ENCODE measurements at regions not wholly inside any gene's neighbourhood (a gene's known extent, or its start where the extent isn't known, plus 50 kb on each side); places are given as distances from the start of the nearest gene placed in this dataset.

- Histone ChIP-seq H3K4me1 (replicated peaks) (no peaks in the 10 kb centered on the region), H3K36me3 (no peaks in the 10 kb centered on the region), H3K27me3 (replicated peaks) (no peaks in the 10 kb centered on the region; the same call in 1 of the 2 replicates), H3K27ac (no peak overlapping the region), H3K9me3 (replicated peaks) (no peaks in the 10 kb centered on the region), H3K4me3 (no peak overlapping the region)
- no peak for DNase-seq (ENCODE audit: low read depth in 1 of 2, low spot score in 2 of 2)
Measured at GRCh38 chr7:18341756-18342155, 153.8 kb upstream of the HDAC9 start.

- no peaks in the 10 kb centered on the region for H3K9me3 ChIP-seq (replicated peaks)
- no peaks in the 10 kb centered on the region for H3K36me3 ChIP-seq
- H3K27ac ChIP-seq, result no peak overlapping the region
- H3K27me3 ChIP-seq (replicated peaks), result no peaks in the 10 kb centered on the region; the same call in 1 of the 2 replicates
- H3K4me1 ChIP-seq (replicated peaks), result no peaks in the 10 kb centered on the region
- DNase-seq (ENCODE audit: low read depth in 1 of 2, low spot score in 2 of 2), result no peak
- no peak overlapping the region for H3K4me3 ChIP-seq
Measured at GRCh38 chr7:18343047-18343446, 152.5 kb upstream of the HDAC9 start.

GRCh38 chr7:18344536-18344935 lies 151.0 kb upstream of the HDAC9 start:
- H3K36me3 ChIP-seq, result no peaks in the 10 kb centered on the region

GRCh38 chr7:18345641-18346234 lies 149.8 kb upstream of the HDAC9 start:
- DNase-seq (ENCODE audit: low read depth in 1 of 2, low spot score in 2 of 2), result peak in 1 of 2 experiments; percentile 60
- no peak overlapping the region for H3K27ac ChIP-seq
- H3K4me1 ChIP-seq (replicated peaks), result no peaks in the 10 kb centered on the region
- H3K27me3 ChIP-seq (replicated peaks), result no peaks in the 10 kb centered on the region; the same call in 1 of the 2 replicates
- H3K4me3 ChIP-seq, result no peak overlapping the region
- H3K36me3 ChIP-seq, result no peaks in the 10 kb centered on the region
- H3K9me3 ChIP-seq (replicated peaks), result no peaks in the 10 kb centered on the region

More at GRCh38 chr7:18344536-18344935, 151.0 kb upstream of the HDAC9 start:
- Histone ChIP-seq H3K4me1 (replicated peaks) (no peaks in the 10 kb centered on the region), H3K27ac (no peak overlapping the region), H3K4me3 (no peak overlapping the region), H3K9me3 (replicated peaks) (no peaks in the 10 kb centered on the region), H3K27me3 (replicated peaks) (no peaks in the 10 kb centered on the region; the same call in 1 of the 2 replicates)
- DNase-seq (ENCODE audit: low read depth in 1 of 2, low spot score in 2 of 2), result no peak

DNA sequence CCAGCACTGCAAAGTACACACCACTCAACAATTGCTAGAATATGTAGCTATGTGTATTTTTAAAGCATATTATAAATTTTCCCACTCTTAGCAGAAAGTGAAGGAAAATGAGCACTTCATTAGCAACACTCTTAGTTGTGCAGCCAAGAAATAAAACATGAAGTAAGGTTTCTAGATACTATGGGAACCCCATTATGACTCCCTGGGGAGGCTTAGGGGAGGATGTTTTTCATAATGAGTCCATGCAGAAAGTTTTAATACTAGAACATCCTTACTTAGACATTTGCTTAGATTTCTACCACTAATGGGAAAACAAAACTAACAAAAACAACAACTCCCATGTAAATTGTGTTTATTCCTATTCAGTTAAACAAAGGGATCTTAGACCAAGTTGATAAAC lies 148.4 kb upstream of the HDAC9 start:
- H3K27ac ChIP-seq, result no peak overlapping the region
- no peaks in the 10 kb centered on the region; the same call in 1 of the 2 replicates for H3K27me3 ChIP-seq (replicated peaks)
- H3K9me3 ChIP-seq (replicated peaks), result no peaks in the 10 kb centered on the region
- H3K4me3 ChIP-seq, result no peak overlapping the region
- H3K36me3 ChIP-seq, result no peaks in the 10 kb centered on the region
- H3K4me1 ChIP-seq (replicated peaks), result no peaks in the 10 kb centered on the region
- no peak for DNase-seq (ENCODE audit: low read depth in 1 of 2, low spot score in 2 of 2)

DNA sequence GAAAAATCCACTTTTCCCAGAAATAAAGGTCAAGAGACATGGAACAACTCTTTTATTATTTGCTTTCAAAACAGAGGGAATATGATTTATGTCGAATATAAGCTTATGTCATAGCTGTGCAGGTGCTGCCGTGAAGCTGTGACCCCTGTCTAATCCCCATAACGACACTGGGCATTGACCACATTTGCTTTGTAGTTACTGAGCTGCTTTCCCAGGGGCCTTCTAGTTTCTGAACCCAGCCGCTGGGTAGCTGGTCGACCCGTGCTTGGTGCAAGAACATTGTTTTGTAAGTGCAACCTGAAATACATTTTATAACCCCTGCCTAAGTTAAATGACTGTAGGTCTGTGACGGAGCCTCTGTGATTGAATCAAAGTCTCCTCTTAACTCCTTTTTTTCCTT lies 144.9 kb upstream of the HDAC9 start:
- H3K27ac ChIP-seq, result no peak overlapping the region
- H3K27me3 ChIP-seq (replicated peaks), result no peaks in the 10 kb centered on the region; the same call in 1 of the 2 replicates
- no peaks in the 10 kb centered on the region for H3K9me3 ChIP-seq (replicated peaks)
- DNase-seq (ENCODE audit: low read depth in 1 of 2, low spot score in 2 of 2), result no peak
- no peaks in the 10 kb centered on the region for H3K36me3 ChIP-seq
- no peak overlapping the region for H3K4me3 ChIP-seq
- H3K4me1 ChIP-seq (replicated peaks), result peaks cover 17% of the 10 kb centered on the region

DNA sequence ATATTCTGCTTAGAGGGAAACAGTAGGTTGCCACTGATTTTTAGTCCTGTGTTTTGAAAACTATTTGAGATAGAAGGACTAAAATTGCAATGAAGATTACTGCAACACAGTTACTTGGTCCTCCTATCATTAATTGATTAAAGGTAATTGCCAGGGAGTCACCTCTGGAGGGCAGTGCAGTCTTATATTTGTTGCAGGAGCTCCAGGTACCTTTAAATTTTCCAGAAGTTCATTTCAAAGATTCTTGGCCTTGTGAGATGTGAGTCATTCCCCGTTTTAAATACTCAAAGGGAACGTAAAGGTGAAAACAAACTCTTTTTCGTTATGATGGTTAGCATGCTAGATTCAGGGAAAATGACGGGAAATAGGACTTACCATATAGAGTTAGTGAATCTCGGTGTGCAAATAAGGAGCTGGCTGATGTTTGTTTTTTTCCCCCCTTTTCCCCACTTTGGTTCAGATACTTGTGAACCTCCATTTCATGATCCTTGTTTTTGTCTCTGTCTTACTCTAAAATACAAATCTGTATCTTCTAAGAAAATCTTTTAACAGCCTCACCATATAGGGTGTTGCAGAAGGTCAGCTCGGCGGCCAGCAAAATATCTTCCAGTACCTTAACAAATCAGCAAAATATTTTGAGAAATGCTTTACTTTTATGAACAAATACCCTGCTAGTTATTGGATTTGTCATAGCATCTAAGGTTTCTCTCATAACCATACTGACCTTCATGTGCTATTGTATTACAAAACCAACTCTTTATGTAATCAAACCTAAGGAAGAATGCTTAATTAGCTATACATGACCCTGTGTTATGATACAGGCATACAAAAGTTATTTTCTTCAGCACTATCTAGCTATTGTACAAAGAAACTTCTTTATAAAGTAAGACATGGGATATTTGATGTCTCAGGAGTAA lies 143.0 kb upstream of the HDAC9 start:
- H3K4me3 ChIP-seq, result no peak overlapping the region
- H3K27ac ChIP-seq, result no peak overlapping the region
- no peaks in the 10 kb centered on the region for H3K27me3 ChIP-seq (replicated peaks)
- DNase-seq (ENCODE audit: low read depth in 1 of 2, low spot score in 2 of 2), result peak; percentile 67 to 69
- H3K9me3 ChIP-seq (replicated peaks), result no peaks in the 10 kb centered on the region
- no peaks in the 10 kb centered on the region for H3K36me3 ChIP-seq
- peaks cover 20% of the 10 kb centered on the region for H3K4me1 ChIP-seq (replicated peaks)

- Histone ChIP-seq H3K27me3 (replicated peaks) (no peaks in the 10 kb centered on the region), H3K4me1 (replicated peaks) (peaks cover 20% of the 10 kb centered on the region), H3K36me3 (no peaks in the 10 kb centered on the region), H3K9me3 (replicated peaks) (no peaks in the 10 kb centered on the region), H3K27ac (no peak overlapping the region), H3K4me3 (no peak overlapping the region)
- no peak for DNase-seq (ENCODE audit: low read depth in 1 of 2, low spot score in 2 of 2)
Measured at GRCh38 chr7:18353339-18353738, 142.2 kb upstream of the HDAC9 start.

DNA sequence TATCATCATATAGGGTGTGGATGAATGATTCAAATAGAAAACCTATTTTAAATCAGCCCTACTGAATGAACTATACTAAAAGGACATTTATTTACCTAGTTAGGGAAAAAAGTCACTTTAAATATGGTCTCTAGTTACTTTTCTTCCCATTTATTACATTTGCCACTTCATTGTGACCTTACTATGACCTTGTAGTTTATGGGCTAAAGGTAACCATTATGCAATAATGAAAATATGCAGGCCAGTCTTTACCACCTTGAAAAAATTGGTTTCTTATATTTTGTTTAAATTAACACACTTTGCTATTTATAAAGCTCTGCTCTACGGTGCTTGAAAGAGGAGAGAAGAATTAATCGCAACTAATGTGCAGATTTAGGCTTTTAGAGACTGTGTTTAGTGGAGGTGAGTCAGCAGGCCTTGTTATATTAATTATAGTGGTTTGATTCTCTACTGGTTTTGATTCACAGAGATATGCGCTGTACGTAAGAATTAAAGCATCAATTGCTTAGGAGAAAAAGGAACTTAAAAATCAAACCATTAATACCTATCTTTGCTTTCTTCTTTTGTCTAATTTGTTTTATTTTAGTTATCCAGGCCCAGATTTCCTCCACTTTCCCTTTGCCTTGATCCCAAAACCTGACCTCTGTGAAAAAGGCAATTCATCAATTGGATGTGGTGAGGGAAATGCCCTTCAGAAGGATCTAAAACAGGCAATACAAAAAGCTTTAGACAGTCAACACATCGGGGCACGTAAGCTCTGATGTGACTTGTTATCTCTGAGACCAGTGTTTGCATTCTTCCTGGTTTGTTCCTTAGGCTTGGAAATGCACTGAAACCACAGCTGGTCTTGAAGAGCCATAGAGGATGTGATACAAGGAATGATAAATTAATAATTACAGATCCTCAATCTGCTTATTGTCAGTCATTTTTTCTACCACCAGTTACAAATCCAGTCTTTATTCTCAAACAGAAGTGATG lies 141.2 kb upstream of the HDAC9 start:
- Histone ChIP-seq H3K36me3 (no peaks in the 10 kb centered on the region), H3K4me3 (no peak overlapping the region), H3K27me3 (replicated peaks) (no peaks in the 10 kb centered on the region), H3K4me1 (replicated peaks) (peaks cover 20% of the 10 kb centered on the region), H3K9me3 (replicated peaks) (no peaks in the 10 kb centered on the region), H3K27ac (no peak overlapping the region)
- no peak for DNase-seq (ENCODE audit: low read depth in 1 of 2, low spot score in 2 of 2)

GRCh38 chr7:18356191-18356645 lies 139.3 kb upstream of the HDAC9 start:
- H3K27me3 ChIP-seq (replicated peaks), result no peaks in the 10 kb centered on the region
- peaks cover 20% of the 10 kb centered on the region for H3K4me1 ChIP-seq (replicated peaks)
- peak overlapping the region; percentile 37 for H3K27ac ChIP-seq
- no peak overlapping the region for H3K4me3 ChIP-seq
- H3K36me3 ChIP-seq, result no peaks in the 10 kb centered on the region
- DNase-seq (ENCODE audit: low read depth in 1 of 2, low spot score in 2 of 2), result peak in 1 of 2 experiments; percentile 76
- H3K9me3 ChIP-seq (replicated peaks), result no peaks in the 10 kb centered on the region

DNA sequence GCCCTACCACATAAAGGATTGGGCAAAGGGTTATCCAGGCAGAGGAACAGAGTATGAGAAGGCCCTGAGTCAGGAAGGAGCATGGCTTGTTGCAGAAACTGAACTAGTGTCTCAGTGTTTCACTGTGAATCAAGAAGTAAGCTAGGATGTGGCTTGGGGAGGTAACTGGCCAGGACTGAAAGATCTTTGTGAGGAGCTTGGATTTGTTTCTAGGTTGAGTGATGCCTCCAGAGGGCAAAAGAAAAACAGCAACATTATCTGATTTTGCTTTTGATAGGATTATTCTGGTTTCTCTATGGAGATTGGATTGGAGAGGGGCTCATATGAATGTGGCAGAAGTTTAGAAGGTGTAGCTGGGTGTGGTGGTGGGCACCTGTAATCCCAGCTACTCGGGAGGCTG lies 137.9 kb upstream of the HDAC9 start:
- no peak overlapping the region for H3K27ac ChIP-seq
- no peaks in the 10 kb centered on the region for H3K36me3 ChIP-seq
- H3K27me3 ChIP-seq (replicated peaks), result no peaks in the 10 kb centered on the region
- H3K9me3 ChIP-seq (replicated peaks), result no peaks in the 10 kb centered on the region
- H3K4me1 ChIP-seq (replicated peaks), result peaks cover 17% of the 10 kb centered on the region
- H3K4me3 ChIP-seq, result no peak overlapping the region
- peak in 1 of 2 experiments; percentile 29 for DNase-seq (ENCODE audit: low read depth in 1 of 2, low spot score in 2 of 2)

DNA sequence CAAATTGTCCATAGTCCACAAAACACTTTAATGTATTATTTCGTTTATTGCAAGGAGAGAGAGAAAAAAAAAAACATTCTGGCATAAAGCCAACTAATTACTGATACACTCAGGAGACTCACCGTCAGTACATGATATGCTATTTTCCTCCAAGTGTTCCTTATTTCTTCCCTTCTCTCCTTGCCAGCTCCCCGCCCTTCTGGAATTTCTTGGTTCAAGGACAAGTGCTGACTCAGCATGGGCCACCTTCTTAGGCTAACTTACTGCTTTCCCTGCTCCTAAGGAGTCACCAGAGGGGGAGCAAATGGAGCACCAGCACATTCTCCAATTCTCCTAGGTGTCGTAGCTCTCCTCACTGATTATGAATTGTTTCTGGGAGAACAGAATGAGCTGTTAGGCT lies 133.8 kb upstream of the HDAC9 start:
- no peak overlapping the region for H3K4me3 ChIP-seq
- no peaks in the 10 kb centered on the region for H3K27me3 ChIP-seq (replicated peaks)
- DNase-seq (ENCODE audit: low read depth in 1 of 2, low spot score in 2 of 2), result no peak

GRCh38 chr7:18363751-18364380 lies 131.7 kb upstream of the HDAC9 start:
- H3K4me3 ChIP-seq, result no peak overlapping the region
- DNase-seq (ENCODE audit: low read depth in 1 of 2, low spot score in 2 of 2), result no peak
- H3K4me1 ChIP-seq (replicated peaks), result no peaks in the 10 kb centered on the region
- H3K9me3 ChIP-seq (replicated peaks), result no peaks in the 10 kb centered on the region
- no peak overlapping the region for H3K27ac ChIP-seq
- no peaks in the 10 kb centered on the region for H3K27me3 ChIP-seq (replicated peaks)
- H3K36me3 ChIP-seq, result no peaks in the 10 kb centered on the region

More for the DNA sequence above, 133.8 kb upstream of the HDAC9 start:
- Histone ChIP-seq H3K27ac (no peak overlapping the region), H3K9me3 (replicated peaks) (no peaks in the 10 kb centered on the region), H3K4me1 (replicated peaks) (no peaks in the 10 kb centered on the region), H3K36me3 (no peaks in the 10 kb centered on the region)
